ENCODE measurements at regions not wholly inside any gene's neighbourhood (a gene's known extent, or its start where the extent isn't known, plus 50 kb on each side); places are given as distances from the start of the nearest gene placed in this dataset.

GRCh38 chr11:97621282-97621681 lies 1231.5 kb downstream of the JRKL start:
- TF ChIP-seq EZH2 (IDR thresholded peaks at IDR 0.05; ENCODE audit: low read depth) (no peak), CTCF (conservative IDR thresholded peaks at IDR 0.05) (no peak)

All from PC-9 (cell line).